ENCODE measurements at regions not wholly inside any gene's neighbourhood (a gene's known extent, or its start where the extent isn't known, plus 50 kb on each side); places are given as distances from the start of the nearest gene placed in this dataset.

DNA sequence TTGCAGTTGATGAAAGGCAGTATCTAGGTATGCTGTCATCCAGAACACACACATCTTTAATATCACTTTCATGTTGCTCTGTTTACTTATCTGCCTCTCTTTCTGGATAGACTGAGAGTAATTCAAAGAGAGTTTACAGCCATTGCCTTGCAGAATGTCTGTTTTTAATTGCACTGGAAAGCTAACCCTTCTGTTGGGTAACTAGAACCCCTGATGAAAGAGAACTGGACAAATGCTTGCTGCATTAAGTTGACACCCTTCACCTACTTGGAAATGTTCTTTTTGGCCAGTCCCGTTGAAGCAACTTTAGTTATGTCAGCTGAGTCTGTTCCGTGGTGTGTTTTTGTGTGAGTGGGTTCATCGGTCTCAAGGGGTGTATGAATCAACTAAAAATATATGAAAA, 383.8 kb upstream of the CITED2 start:
- TF ChIP-seq, protein P1, sequence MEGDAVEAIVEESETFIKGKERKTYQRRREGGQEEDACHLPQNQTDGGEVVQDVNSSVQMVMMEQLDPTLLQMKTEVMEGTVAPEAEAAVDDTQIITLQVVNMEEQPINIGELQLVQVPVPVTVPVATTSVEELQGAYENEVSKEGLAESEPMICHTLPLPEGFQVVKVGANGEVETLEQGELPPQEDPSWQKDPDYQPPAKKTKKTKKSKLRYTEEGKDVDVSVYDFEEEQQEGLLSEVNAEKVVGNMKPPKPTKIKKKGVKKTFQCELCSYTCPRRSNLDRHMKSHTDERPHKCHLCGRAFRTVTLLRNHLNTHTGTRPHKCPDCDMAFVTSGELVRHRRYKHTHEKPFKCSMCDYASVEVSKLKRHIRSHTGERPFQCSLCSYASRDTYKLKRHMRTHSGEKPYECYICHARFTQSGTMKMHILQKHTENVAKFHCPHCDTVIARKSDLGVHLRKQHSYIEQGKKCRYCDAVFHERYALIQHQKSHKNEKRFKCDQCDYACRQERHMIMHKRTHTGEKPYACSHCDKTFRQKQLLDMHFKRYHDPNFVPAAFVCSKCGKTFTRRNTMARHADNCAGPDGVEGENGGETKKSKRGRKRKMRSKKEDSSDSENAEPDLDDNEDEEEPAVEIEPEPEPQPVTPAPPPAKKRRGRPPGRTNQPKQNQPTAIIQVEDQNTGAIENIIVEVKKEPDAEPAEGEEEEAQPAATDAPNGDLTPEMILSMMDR (IDR thresholded peaks at IDR 0.05 in 4 of 5, conservative IDR thresholded peaks at IDR 0.05 in 1 of 5): no peak
- no peak for TF ChIP-seq POLR2A (IDR thresholded peaks at IDR 0.05)
